HG02852 (cell line): ENCODE measurements at regions not wholly inside any gene's neighbourhood (a gene's known extent, or its start where the extent isn't known, plus 50 kb on each side); places are given as distances from the start of the nearest gene placed in this dataset.
"Not testable (repeated sequence)": the region's sequence is repeated elsewhere in the genome, so short reads cannot be mapped to it uniquely, and the experiment has no call there.

ENCODE experiments used
- ATAC-seq: cut with Tn5 transposase; IDR thresholded peaks from one replicate; pipeline ENCODE4 v1.9.1; 2021; ENCODE audit warnings: mild to moderate bottlenecking, moderate library complexity; ENCODE audit not compliant: unreplicated experiment

DNA sequence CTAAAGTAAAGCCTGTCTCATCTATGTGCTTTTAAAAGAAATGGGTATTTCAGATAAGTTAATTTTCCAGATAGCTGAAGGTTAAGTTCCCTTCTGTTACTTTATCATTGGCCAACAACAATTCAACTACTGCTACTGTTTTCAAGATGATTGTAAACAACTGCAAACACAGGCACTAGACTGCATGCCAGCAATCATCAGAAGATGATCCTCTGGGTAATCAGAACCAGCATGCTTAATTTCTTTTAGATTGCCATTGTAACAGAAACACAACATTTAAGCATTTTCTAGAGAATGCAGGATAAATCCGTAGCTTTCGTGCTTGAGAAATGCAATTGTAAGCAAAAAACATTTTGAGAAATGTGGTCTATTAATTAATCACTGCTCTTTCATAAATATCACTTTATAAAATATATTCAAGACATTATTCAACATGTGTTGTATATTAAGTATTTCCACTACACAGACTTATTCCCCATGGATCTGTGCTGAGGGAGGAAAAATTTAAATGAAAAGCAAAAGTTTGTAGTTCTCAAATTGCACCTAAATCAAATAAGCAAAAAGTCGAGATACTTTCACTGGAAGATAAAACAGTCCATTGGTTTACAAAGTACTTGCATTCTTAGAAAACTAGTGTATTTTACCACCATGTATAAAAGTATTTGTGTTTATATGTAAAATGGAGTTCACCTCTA lies 133.7 kb downstream of the ATL2 start:
- ATAC-seq = no peak

DNA sequence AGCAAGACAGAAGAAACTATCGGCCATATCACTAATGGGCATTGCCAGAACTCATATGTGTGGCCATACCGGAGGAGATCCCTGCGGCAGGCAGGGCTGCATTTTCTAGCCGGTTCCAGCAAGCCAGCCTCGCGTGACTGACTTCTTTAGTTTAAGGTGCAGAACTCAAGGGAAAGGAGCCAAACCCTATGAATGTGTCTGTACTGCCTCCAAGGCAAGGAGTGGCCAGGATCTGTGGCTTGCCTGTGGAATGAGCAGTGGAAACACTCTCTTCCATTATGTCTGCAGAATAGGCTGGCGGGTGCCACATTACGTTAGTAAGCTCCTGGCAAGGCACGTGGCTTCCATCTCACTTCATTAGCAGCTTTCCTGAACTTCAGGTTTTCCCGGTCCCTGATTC lies 137.6 kb downstream of the ATL2 start:
- no peak for ATAC-seq

GRCh38 chr2:38238705-38239104 lies 138.4 kb downstream of the ATL2 start:
- not testable (repeated sequence) for ATAC-seq

DNA sequence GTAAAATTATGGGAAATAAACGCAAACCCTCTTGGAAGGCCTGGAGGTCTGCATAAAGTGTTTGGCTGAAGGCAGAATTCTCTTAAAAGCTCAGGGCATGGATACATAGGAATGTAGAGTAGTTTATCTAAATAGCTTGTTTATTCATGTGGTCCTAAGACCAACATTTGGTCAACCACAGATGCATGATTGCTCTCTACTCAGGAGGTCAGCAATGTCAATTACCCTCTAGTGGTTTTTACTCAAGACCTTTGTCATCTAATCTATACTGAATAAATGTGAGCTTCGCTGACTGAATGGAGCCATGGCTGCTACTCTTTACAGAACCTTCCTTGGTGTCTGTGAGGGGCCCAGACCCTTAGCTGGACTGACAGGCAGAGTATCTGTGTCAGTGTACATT lies 139.8 kb downstream of the ATL2 start:
- no peak for ATAC-seq

DNA sequence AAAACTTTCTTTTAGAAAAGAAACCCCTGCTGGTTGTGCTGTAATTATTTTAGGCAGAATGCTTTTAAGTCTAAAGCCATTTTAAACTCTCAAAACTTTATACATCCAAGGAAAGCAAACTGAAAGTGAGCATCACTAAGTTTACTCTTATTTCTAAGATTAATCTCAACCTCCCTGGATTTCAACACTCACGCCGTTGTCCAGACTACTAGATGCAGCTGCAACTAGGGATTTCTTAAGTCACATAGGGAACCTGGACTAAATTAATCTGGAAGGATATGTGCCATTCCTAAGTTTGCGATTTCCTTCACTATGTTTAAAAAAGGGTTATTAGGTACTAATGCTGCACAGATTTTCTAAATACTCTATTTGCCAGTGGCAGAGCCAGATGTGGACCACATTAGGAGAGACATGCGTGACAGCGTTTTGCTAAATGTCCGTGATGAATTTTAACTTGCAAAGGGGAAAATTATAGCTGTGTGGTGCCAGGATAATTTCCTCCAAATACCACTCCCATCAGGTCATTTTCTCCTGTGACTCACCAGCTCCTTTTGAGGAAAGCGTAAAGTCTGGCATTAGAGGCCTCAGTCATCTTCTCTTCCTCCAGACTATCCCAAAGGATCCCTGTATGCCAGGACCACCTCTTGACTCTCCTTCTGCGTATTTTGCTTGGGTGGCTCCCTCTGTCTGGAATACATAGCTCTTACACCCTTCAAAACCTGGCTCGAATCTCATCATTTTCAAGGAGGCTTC lies 143.7 kb downstream of the ATL2 start:
- ATAC-seq = no peak

- no peak for ATAC-seq
Observed at GRCh38 chr2:38232454-38232853, 144.6 kb downstream of the ATL2 start.

- no peak for ATAC-seq
Observed at GRCh38 chr2:38230756-38231155, 146.3 kb downstream of the ATL2 start.

GRCh38 chr2:38228753-38229152 lies 148.3 kb downstream of the ATL2 start:
- ATAC-seq = no peak

GRCh38 chr2:38224821-38225437 lies 149.0 kb upstream of the CYP1B1 start:
- ATAC-seq = no peak

DNA sequence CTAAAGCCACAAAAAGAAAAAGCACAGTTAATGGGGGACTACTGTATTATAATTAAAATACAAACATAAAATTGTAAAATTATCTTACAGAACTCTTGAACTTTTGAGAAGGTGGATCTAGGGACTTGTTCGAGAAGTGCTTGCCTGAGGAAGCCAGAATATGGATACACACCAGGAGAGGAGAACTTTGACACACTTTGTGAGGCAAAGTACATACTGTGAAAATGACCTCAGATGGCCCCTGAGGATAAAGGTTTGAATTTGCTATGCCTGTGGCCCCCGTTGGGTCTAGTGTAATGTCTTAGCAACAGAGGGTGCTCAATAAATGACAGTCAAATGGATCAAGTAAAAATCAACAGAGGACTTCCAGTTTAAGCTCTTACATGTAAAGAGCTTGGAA lies 148.2 kb upstream of the CYP1B1 start:
- ATAC-seq = no peak

DNA sequence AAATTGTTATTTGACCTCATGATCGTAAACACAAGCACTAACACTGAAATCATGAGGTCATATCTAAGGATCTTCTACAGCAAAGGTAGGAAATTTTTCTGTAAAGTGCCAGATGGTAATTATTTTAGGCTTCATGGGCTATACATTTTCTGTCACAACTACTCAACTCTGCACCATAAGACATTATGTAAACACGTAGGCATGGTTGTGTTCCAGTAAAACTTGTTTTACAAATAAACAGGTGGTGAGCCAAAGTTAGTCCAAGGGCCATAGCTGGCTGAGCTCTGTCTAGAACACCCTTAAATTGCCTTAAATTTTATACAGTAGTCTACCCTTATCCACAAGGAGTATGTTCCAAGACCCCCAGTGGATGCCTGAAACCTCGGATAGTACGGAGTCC lies 147.3 kb upstream of the CYP1B1 start:
- no peak for ATAC-seq

GRCh38 chr2:38220164-38220563 lies 144.2 kb upstream of the CYP1B1 start:
- no peak for ATAC-seq

DNA sequence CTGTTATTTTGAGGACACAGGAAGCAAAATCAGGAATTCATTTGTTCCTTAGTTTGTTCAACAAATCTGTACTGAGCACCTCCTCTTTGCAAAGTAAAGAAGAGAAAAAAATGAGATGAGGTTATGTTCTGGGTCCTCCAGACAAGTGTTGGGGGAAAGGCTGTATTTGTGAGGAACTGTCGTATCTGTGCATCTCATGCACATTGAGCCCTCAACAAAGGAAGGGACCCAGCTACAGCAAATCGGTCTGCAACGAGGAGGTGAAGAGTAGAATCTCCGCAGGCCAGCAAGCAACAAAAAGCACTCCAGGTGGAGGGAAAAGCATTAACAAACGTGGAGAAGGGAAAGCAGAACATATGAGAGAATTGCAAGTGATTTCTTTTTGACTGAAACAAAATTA lies 143.0 kb upstream of the CYP1B1 start:
- no peak for ATAC-seq

DNA sequence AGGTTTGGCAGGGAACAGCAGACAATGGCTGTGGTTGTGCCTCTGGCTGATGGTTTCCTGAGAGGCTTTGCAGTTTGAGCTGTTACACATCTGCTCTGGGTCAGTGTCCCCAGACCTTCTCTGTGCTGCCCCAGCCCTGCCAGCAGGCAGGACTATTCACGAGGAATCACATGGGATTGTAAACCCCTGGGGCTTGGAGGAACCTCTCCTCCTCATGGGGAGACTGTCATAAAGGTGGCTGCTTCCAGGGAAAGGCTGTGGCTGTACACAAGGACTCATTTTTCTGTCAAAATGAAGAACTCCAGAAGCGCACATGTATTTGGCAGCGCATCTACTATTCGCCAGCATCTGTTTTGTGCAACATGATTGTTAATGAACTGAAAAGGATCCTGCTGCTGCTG lies 142.6 kb upstream of the CYP1B1 start:
- no peak for ATAC-seq

GRCh38 chr2:38217401-38218188 lies 141.6 kb upstream of the CYP1B1 start:
- ATAC-seq = no peak

GRCh38 chr2:38216886-38217285 lies 140.9 kb upstream of the CYP1B1 start:
- no peak for ATAC-seq

DNA sequence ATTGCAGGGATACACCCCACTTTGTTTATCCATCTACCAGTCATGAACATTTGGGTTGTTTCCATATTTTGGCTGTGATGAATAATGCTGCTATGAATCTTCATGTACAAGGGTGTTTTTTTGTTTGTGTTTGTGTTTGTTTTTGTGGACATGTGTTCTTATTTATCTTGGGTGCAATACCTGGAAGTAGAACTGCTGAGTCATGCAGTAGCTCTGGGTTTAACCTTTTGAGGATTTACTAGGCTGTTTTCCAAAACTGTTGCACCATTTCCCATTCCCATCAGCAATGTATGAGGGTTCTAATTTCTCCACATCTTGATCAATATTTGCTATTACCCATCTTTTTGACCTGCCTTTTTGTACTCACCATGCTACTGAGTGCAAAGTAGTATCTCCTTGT lies 140.0 kb upstream of the CYP1B1 start:
- ATAC-seq = no peak

DNA sequence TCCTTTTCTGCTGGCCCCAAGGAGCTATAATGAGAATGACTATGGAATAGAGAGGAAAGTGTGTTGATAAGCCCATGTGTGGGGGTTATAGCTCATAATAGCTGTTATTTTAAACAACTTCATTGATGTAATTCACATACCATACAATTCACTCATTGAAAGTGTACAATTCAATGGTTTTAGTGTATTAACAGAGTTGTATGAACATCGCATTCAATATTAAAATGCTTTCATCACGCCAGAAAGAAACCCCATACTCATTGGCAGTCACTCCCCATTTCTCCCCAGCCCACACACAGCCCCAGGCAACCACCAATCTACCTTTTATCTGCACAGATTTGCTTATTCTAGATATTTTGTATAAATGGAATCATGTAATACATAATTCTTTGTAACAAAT lies 139.6 kb upstream of the CYP1B1 start:
- no peak for ATAC-seq

DNA sequence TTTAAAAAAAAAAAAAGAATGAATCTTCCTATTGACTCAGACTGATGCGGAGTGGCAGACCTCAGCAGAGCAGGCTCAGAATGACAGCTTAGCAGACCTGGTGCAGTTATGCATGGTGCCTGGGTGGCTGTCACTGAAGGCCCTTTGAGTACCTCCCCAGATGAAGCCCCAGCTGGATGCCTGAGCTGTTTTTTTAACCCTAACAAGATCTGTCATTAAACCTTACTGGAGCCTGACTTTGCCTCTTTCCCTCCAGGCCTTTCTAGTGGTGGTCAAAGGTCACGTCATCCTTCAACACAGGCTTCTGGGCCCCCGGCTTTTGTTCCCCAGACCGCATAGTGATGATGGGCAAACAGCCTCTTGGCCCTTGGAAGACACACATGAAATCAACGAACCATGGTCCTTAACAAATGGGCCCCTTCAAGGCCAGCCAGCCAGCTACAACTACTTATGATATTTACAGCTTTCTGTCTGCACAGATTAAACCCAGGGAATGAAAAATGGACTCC lies 138.3 kb upstream of the CYP1B1 start:
- ATAC-seq = no peak

- no peak for ATAC-seq
Observed at GRCh38 chr2:38213619-38214167, 137.7 kb upstream of the CYP1B1 start.

GRCh38 chr2:38212312-38212711 lies 136.4 kb upstream of the CYP1B1 start:
- ATAC-seq = no peak
